NCI-H526 treated with DMSO at 0.1 percent for 48 hours (cell line): ENCODE measurements at regions not wholly inside any gene's neighbourhood (a gene's known extent, or its start where the extent isn't known, plus 50 kb on each side); places are given as distances from the start of the nearest gene placed in this dataset.

Experiments used
- DNase-seq: peaks from one replicate; lab custom pipeline; 2025; lab: John Stamatoyannopoulos, UW

- no peak for DNase-seq
These were observed 820.4 kb downstream of the GALR1 start for GRCh38 chr18:78069784-78070664.

GRCh38 chr18:78071166-78071710, 821.6 kb downstream of the GALR1 start:
- DNase-seq: no peak

- DNase-seq: peak; percentile 46
These were observed 822.1 kb downstream of the GALR1 start for GRCh38 chr18:78071776-78072175.

- no peak for DNase-seq
These were observed 822.7 kb downstream of the GALR1 start for GRCh38 chr18:78072375-78072774.

- no peak for DNase-seq
These were observed 823.6 kb downstream of the GALR1 start for GRCh38 chr18:78073275-78073674.

GRCh38 chr18:78074400-78075020, 824.9 kb downstream of the GALR1 start:
- DNase-seq: no peak

- no peak for DNase-seq
These were observed 830.4 kb downstream of the GALR1 start for GRCh38 chr18:78080081-78080480.

- no peak for DNase-seq
These were observed 831.1 kb downstream of the GALR1 start for GRCh38 chr18:78080761-78081160.

GRCh38 chr18:78082816-78083215, 833.2 kb downstream of the GALR1 start:
- no peak for DNase-seq

GRCh38 chr18:78085241-78086185, 835.9 kb downstream of the GALR1 start:
- DNase-seq: no peak

GRCh38 chr18:78086931-78087330, 837.3 kb downstream of the GALR1 start:
- DNase-seq: no peak

- no peak for DNase-seq
These were observed 837.7 kb downstream of the GALR1 start for GRCh38 chr18:78087338-78087737.

- no peak for DNase-seq
These were observed 840.9 kb downstream of the GALR1 start for GRCh38 chr18:78090584-78090983.

- DNase-seq: no peak
These were observed 843.3 kb downstream of the GALR1 start for GRCh38 chr18:78092901-78093300.

GRCh38 chr18:78099979-78100588, 850.4 kb downstream of the GALR1 start:
- DNase-seq: no peak

GRCh38 chr18:78101091-78101490, 851.4 kb downstream of the GALR1 start:
- DNase-seq: no peak

GRCh38 chr18:78102135-78102534, 852.5 kb downstream of the GALR1 start:
- DNase-seq: no peak

GRCh38 chr18:78105611-78106010, 856.0 kb downstream of the GALR1 start:
- DNase-seq: no peak

- DNase-seq: no peak
These were observed 857.3 kb downstream of the GALR1 start for GRCh38 chr18:78106946-78107345.

GRCh38 chr18:78107363-78107762, 857.7 kb downstream of the GALR1 start:
- no peak for DNase-seq

GRCh38 chr18:78108554-78108953, 858.9 kb downstream of the GALR1 start:
- no peak for DNase-seq
